IMR-90 (cell line): ENCODE measurements at regions not wholly inside any gene's neighbourhood (a gene's known extent, or its start where the extent isn't known, plus 50 kb on each side); places are given as distances from the start of the nearest gene placed in this dataset.

Source experiments
- BHLHE40 ChIP-seq: fragments of 150-350 bp; IDR thresholded peaks from 2 replicates; pipeline ENCODE4 v1.6.1; 2016; ENCODE audit warnings: mild to moderate bottlenecking, low read depth, low read length
- CEBPB ChIP-seq: IDR thresholded peaks from 2 replicates; pipeline ENCODE4 v1.6.1; 2012; ENCODE audit warnings: low read depth, low read length, improper control_type of control experiment
- CHD1 ChIP-seq: IDR thresholded peaks from 2 replicates; pipeline ENCODE4 v1.6.1; 2012; ENCODE audit warnings: low read depth, low read length, improper control_type of control experiment
- CTCF ChIP-seq: conservative IDR thresholded peaks from 2 replicates; pipeline ENCODE4 v1.5.1; 2012; ENCODE audit warnings: mild to moderate bottlenecking, low read depth, low read length, improper control_type of control experiment
- ELK1 ChIP-seq: fragments of 150-350 bp; IDR thresholded peaks from 2 replicates; pipeline ENCODE4 v1.6.1; 2016; ENCODE audit warnings: low read depth, mild to moderate bottlenecking, low read length, moderate library complexity, borderline replicate concordance
- MAFK ChIP-seq: IDR thresholded peaks from 2 replicates; pipeline ENCODE4 v1.6.1; 2012; ENCODE audit warnings: low read depth, low read length, improper control_type of control experiment
- MAZ ChIP-seq: IDR thresholded peaks from 2 replicates; pipeline ENCODE4 v1.6.1; 2012; ENCODE audit warnings: low read depth, mild to moderate bottlenecking, low read length, improper control_type of control experiment, moderate library complexity, borderline replicate concordance
- MXI1 ChIP-seq: IDR thresholded peaks from 2 replicates; pipeline ENCODE4 v1.6.1; 2012; ENCODE audit warnings: low read depth, mild to moderate bottlenecking, low read length, moderate library complexity, borderline replicate concordance
- POLR2A ChIP-seq: IDR thresholded peaks from 2 replicates; pipeline ENCODE4 v1.6.1; 2012; ENCODE audit warnings: mild to moderate bottlenecking, low read depth, low read length
- RAD21 ChIP-seq: IDR thresholded peaks from 2 replicates; pipeline ENCODE4 v1.6.1; 2012; ENCODE audit warnings: low read length, improper control_type of control experiment
- RCOR1 ChIP-seq: IDR thresholded peaks from 2 replicates; pipeline ENCODE4 v1.6.1; 2012; ENCODE audit warnings: mild to moderate bottlenecking, low read length, improper control_type of control experiment; ENCODE audit not compliant: insufficient replicate concordance
- RFX5 ChIP-seq: IDR thresholded peaks from 2 replicates; pipeline ENCODE4 v1.8.0; 2012; ENCODE audit warnings: low read depth, mild to moderate bottlenecking, low read length, moderate library complexity
- SMC3 ChIP-seq: fragments of 150-350 bp; IDR thresholded peaks from 2 replicates; pipeline ENCODE4 v1.6.1; 2016; ENCODE audit warnings: low read depth, mild to moderate bottlenecking, antibody characterized with exemption, low read length, moderate library complexity
- TF ChIP-seq, protein P1 (sequence below): fragments of 150-350 bp; IDR thresholded peaks from 2 replicates; pipeline ENCODE4 v1.6.1; 2017; ENCODE audit warnings: mild to moderate bottlenecking, antibody characterized with exemption, low read length, low read depth

GRCh38 chr2:209073151-209073550, 350.7 kb upstream of the MAP2 start:
- TF ChIP-seq POLR2A (no peak), CEBPB (no peak), CTCF (no peak), RAD21 (no peak), RFX5 (no peak), MAZ (no peak), SMC3 (no peak), ELK1 (no peak), MAFK (no peak), MXI1 (no peak), BHLHE40 (no peak), CHD1 (no peak), RCOR1 (no peak)
- TF ChIP-seq, protein P1, sequence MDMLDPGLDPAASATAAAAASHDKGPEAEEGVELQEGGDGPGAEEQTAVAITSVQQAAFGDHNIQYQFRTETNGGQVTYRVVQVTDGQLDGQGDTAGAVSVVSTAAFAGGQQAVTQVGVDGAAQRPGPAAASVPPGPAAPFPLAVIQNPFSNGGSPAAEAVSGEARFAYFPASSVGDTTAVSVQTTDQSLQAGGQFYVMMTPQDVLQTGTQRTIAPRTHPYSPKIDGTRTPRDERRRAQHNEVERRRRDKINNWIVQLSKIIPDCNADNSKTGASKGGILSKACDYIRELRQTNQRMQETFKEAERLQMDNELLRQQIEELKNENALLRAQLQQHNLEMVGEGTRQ = no peak
